ENCODE measurements at regions not wholly inside any gene's neighbourhood (a gene's known extent, or its start where the extent isn't known, plus 50 kb on each side); places are given as distances from the start of the nearest gene placed in this dataset.

GRCh38 chr20:57806975-57807374 is 97.2 kb upstream of the PMEPA1 start:
- H3K4me3 ChIP-seq (ENCODE audit: low read depth, low read length, poor library complexity, severe bottlenecking), result no peak overlapping the region
- DNase-seq (ENCODE audit: low spot score), result no peak
- H3K9me3 ChIP-seq (ENCODE audit: low read depth, low read length, poor library complexity, severe bottlenecking), result no peaks in the 10 kb centered on the region
- no peaks in the 10 kb centered on the region for H3K36me3 ChIP-seq (ENCODE audit: insufficient read depth, low read length, poor library complexity, severe bottlenecking)
- no peaks in the 10 kb centered on the region for H3K4me1 ChIP-seq (ENCODE audit: insufficient read depth, low read length, poor library complexity, severe bottlenecking)
- H3K27me3 ChIP-seq (replicated peaks; ENCODE audit: insufficient read depth, low read depth, low read length, poor library complexity), result no peaks in the 10 kb centered on the region
- TF ChIP-seq EZH2 (IDR thresholded peaks at IDR 0.05; ENCODE audit: borderline replicate concordance, low read depth, low read length, poor library complexity, severe bottlenecking) (no peak), CTCF (conservative IDR thresholded peaks at IDR 0.05; ENCODE audit: low read depth, low read length) (no peak)
- H3K27ac ChIP-seq (ENCODE audit: low read depth, low read length, poor library complexity, severe bottlenecking), result no peak overlapping the region
- BruUV-seq (replicated peaks), result no TSS peak
- ChIA-PET POLR2A (ENCODE audit: low non-redundant PET) (no interaction called here), CTCF (no interaction called here)
- intact Hi-C loops (cut with micrococcal nuclease; ENCODE audit: unreplicated experiment), result no loop called here

- ChIA-PET CTCF (no interaction called here), POLR2A (ENCODE audit: low non-redundant PET) (no interaction called here)
- Histone ChIP-seq H3K4me3 (ENCODE audit: low read depth, low read length, poor library complexity, severe bottlenecking) (no peak overlapping the region), H3K4me1 (ENCODE audit: insufficient read depth, low read length, poor library complexity, severe bottlenecking) (no peaks in the 10 kb centered on the region), H3K36me3 (ENCODE audit: insufficient read depth, low read length, poor library complexity, severe bottlenecking) (no peaks in the 10 kb centered on the region), H3K9me3 (ENCODE audit: low read depth, low read length, poor library complexity, severe bottlenecking) (no peaks in the 10 kb centered on the region), H3K27me3 (replicated peaks; ENCODE audit: insufficient read depth, low read depth, low read length, poor library complexity) (no peaks in the 10 kb centered on the region), H3K27ac (ENCODE audit: low read depth, low read length, poor library complexity, severe bottlenecking) (no peak overlapping the region)
- intact Hi-C loops (cut with micrococcal nuclease; ENCODE audit: unreplicated experiment), result no loop called here
- TF ChIP-seq EZH2 (IDR thresholded peaks at IDR 0.05; ENCODE audit: borderline replicate concordance, low read depth, low read length, poor library complexity, severe bottlenecking) (no peak), CTCF (conservative IDR thresholded peaks at IDR 0.05; ENCODE audit: low read depth, low read length) (no peak)
- BruUV-seq (replicated peaks), result no TSS peak
- DNase-seq (ENCODE audit: low spot score), result no peak
These were observed 96.7 kb upstream of the PMEPA1 start for GRCh38 chr20:57806476-57806875.

GRCh38 chr20:57805747-57806146 is 95.9 kb upstream of the PMEPA1 start:
- CTCF ChIA-PET, result no interaction called here
- Histone ChIP-seq H3K27me3 (replicated peaks; ENCODE audit: insufficient read depth, low read depth, low read length, poor library complexity) (no peaks in the 10 kb centered on the region), H3K4me3 (ENCODE audit: low read depth, low read length, poor library complexity, severe bottlenecking) (no peak overlapping the region), H3K36me3 (ENCODE audit: insufficient read depth, low read length, poor library complexity, severe bottlenecking) (no peaks in the 10 kb centered on the region), H3K4me1 (ENCODE audit: insufficient read depth, low read length, poor library complexity, severe bottlenecking) (no peaks in the 10 kb centered on the region), H3K27ac (ENCODE audit: low read depth, low read length, poor library complexity, severe bottlenecking) (no peak overlapping the region), H3K9me3 (ENCODE audit: low read depth, low read length, poor library complexity, severe bottlenecking) (no peaks in the 10 kb centered on the region)
- POLR2A ChIA-PET (ENCODE audit: low non-redundant PET), result no interaction called here
- TF ChIP-seq EZH2 (IDR thresholded peaks at IDR 0.05; ENCODE audit: borderline replicate concordance, low read depth, low read length, poor library complexity, severe bottlenecking), result no peak
- TF ChIP-seq CTCF (conservative IDR thresholded peaks at IDR 0.05; ENCODE audit: low read depth, low read length), result no peak
- intact Hi-C loops (cut with micrococcal nuclease; ENCODE audit: unreplicated experiment), result no loop called here
- no peak for DNase-seq (ENCODE audit: low spot score)
- no TSS peak for BruUV-seq (replicated peaks)
